Fibroblast of skin of right biceps (primary cell): ENCODE measurements at regions not wholly inside any gene's neighbourhood (a gene's known extent, or its start where the extent isn't known, plus 50 kb on each side); places are given as distances from the start of the nearest gene placed in this dataset.
A peak's percentile ranks its signal among the peaks of the same experiment; 100 is the strongest.

ENCODE experiments used
- DNase-seq: peaks from one replicate; pipeline ENCODE4 v3.0.0-alpha.2; 2013

- no peak for DNase-seq
These were observed 735.4 kb upstream of the GRM7 start for GRCh38 chr3:6125520-6125919.

GRCh38 chr3:6132684-6133432 is 728.1 kb upstream of the GRM7 start:
- no peak for DNase-seq

GRCh38 chr3:6142707-6143106 is 718.2 kb upstream of the GRM7 start:
- no peak for DNase-seq

GRCh38 chr3:6147883-6148282 is 713.0 kb upstream of the GRM7 start:
- no peak for DNase-seq

GRCh38 chr3:6155650-6156338 is 705.1 kb upstream of the GRM7 start:
- DNase-seq, result no peak

GRCh38 chr3:6165951-6166350 is 695.0 kb upstream of the GRM7 start:
- DNase-seq, result no peak

GRCh38 chr3:6168256-6168655 is 692.7 kb upstream of the GRM7 start:
- DNase-seq, result no peak

- no peak for DNase-seq
These were observed 687.9 kb upstream of the GRM7 start for GRCh38 chr3:6172871-6173642.

GRCh38 chr3:6177417-6177816 is 683.5 kb upstream of the GRM7 start:
- no peak for DNase-seq

- peak; percentile 22 for DNase-seq
These were observed 681.2 kb upstream of the GRM7 start for GRCh38 chr3:6179761-6180160.

- peak; percentile 0 for DNase-seq
These were observed 680.7 kb upstream of the GRM7 start for GRCh38 chr3:6180171-6180570.

GRCh38 chr3:6182476-6182875 is 678.4 kb upstream of the GRM7 start:
- no peak for DNase-seq

GRCh38 chr3:6182909-6183308 is 678.0 kb upstream of the GRM7 start:
- DNase-seq, result no peak

GRCh38 chr3:6189384-6189783 is 671.5 kb upstream of the GRM7 start:
- DNase-seq, result no peak

GRCh38 chr3:6204891-6205290 is 656.0 kb upstream of the GRM7 start:
- DNase-seq, result no peak

- no peak for DNase-seq
These were observed 644.5 kb upstream of the GRM7 start for GRCh38 chr3:6216135-6217026.

GRCh38 chr3:6220447-6220846 is 640.5 kb upstream of the GRM7 start:
- no peak for DNase-seq

GRCh38 chr3:6222069-6222468 is 638.8 kb upstream of the GRM7 start:
- no peak for DNase-seq

GRCh38 chr3:6223572-6223971 is 637.3 kb upstream of the GRM7 start:
- no peak for DNase-seq

GRCh38 chr3:6228958-6229683 is 631.8 kb upstream of the GRM7 start:
- DNase-seq, result no peak

- DNase-seq, result no peak
These were observed 631.0 kb upstream of the GRM7 start for GRCh38 chr3:6229778-6230410.

- no peak for DNase-seq
These were observed 618.8 kb upstream of the GRM7 start for GRCh38 chr3:6242104-6242503.
